OCI-LY1 (cell line): ENCODE measurements at regions not wholly inside any gene's neighbourhood (a gene's known extent, or its start where the extent isn't known, plus 50 kb on each side); places are given as distances from the start of the nearest gene placed in this dataset.

ENCODE experiments used
- H2AFZ ChIP-seq: fragments of 200-600 bp; sonication (generic), shearing (Covaris generic); 2 replicates; pipeline ENCODE4 v1.6.0; 2014; ENCODE audit warnings: antibody characterized with exemption, mild to moderate bottlenecking, low read length
- H3F3A ChIP-seq: fragments of 200-600 bp; sonication (generic), shearing (Covaris generic); 2 replicates; pipeline ENCODE4 v1.6.0; 2014; ENCODE audit warnings: mild to moderate bottlenecking, antibody characterized with exemption, low read length, moderate library complexity; ENCODE audit not compliant: insufficient read depth
- H3K27ac ChIP-seq: fragments of 200-600 bp; sonication (generic); 2 replicates; pipeline ENCODE4 v1.5.1; 2014; ENCODE audit warnings: low read length, mixed run types, mild to moderate bottlenecking, low read depth; ENCODE audit not compliant: poor library complexity, severe bottlenecking
- H3K27me3 ChIP-seq: fragments of 200-600 bp; sonication (generic); 2 replicates; pipeline ENCODE4 v1.6.0; 2014; ENCODE audit warnings: antibody characterized with exemption, mild to moderate bottlenecking, low read length, moderate library complexity; ENCODE audit not compliant: insufficient read depth
- H3K36me3 ChIP-seq: fragments of 200-600 bp; sonication (generic); 2 replicates; pipeline ENCODE4 v1.6.1; 2014; ENCODE audit warnings: mild to moderate bottlenecking, antibody characterized with exemption, low read length, moderate library complexity, mixed read lengths; ENCODE audit not compliant: insufficient read depth
- H3K4me1 ChIP-seq: fragments of 200-600 bp; sonication (generic); 2 replicates; pipeline ENCODE4 v1.5.1; 2014; ENCODE audit warnings: mild to moderate bottlenecking, low read length, moderate library complexity; ENCODE audit not compliant: insufficient read depth, severe bottlenecking
- H3K4me2 ChIP-seq: fragments of 200-600 bp; sonication (generic), shearing (Covaris generic); 2 replicates; pipeline ENCODE4 v1.6.1; 2014; ENCODE audit warnings: low read length
- H3K4me3 ChIP-seq: fragments of 200-600 bp; sonication (generic); 2 replicates; pipeline ENCODE4 v1.5.1; 2014; ENCODE audit warnings: low read length, low read depth, mild to moderate bottlenecking, mixed read lengths; ENCODE audit not compliant: poor library complexity, severe bottlenecking
- H3K79me2 ChIP-seq: fragments of 200-600 bp; shearing (Covaris generic); 2 replicates; pipeline ENCODE4 v1.6.1; 2016; ENCODE audit warnings: mixed run types, low read length, mixed read lengths; ENCODE audit not compliant: insufficient read depth
- H3K9ac ChIP-seq: fragments of 200-600 bp; sonication (generic), shearing (Covaris generic); 2 replicates; pipeline ENCODE4 v1.6.1; 2014; ENCODE audit warnings: mild to moderate bottlenecking, low read length, mixed read lengths
- H3K9me2 ChIP-seq: fragments of 200-600 bp; sonication (generic), shearing (Covaris generic); 2 replicates; pipeline ENCODE4 v1.6.1; 2014; ENCODE audit warnings: low read depth, mild to moderate bottlenecking, low read length, mixed read lengths
- H3K9me3 ChIP-seq: fragments of 200-600 bp; shearing (Covaris generic); 2 replicates; pipeline ENCODE4 v1.6.1; 2014; ENCODE audit warnings: low read length, mixed read lengths
- H4K20me1 ChIP-seq: fragments of 200-600 bp; sonication (generic), shearing (Covaris generic); 2 replicates; pipeline ENCODE4 v1.6.0; 2016; ENCODE audit warnings: mild to moderate bottlenecking, low read length; ENCODE audit not compliant: insufficient read depth
- CTCF ChIP-seq: fragments of 200-600 bp; sonication (generic), shearing (Covaris generic); IDR thresholded peaks from 2 replicates; pipeline ENCODE4 v1.5.1; 2017; ENCODE audit warnings: mild to moderate bottlenecking, antibody characterized with exemption, low read length, moderate library complexity, mixed read lengths
- EZH2 ChIP-seq: fragments of 200-600 bp; sonication (generic), shearing (Covaris generic); IDR thresholded peaks from 2 replicates; pipeline ENCODE4 v1.8.0; 2017; ENCODE audit warnings: borderline replicate concordance, mixed run types, mild to moderate bottlenecking, antibody characterized with exemption, low read length, moderate library complexity, mixed read lengths

GRCh38 chr20:22696759-22697158, 112.4 kb upstream of the FOXA2 start:
- H3K79me2 ChIP-seq, result no peaks in the 10 kb centered on the region
- no peak overlapping the region for H2AFZ ChIP-seq
- H3K36me3 ChIP-seq, result no peaks in the 10 kb centered on the region
- no peak overlapping the region for H3K4me2 ChIP-seq
- H3K9me2 ChIP-seq, result no peaks in the 10 kb centered on the region
- no peaks in the 10 kb centered on the region for H4K20me1 ChIP-seq
- H3K4me3 ChIP-seq, result no peak overlapping the region
- TF ChIP-seq CTCF (no peak), EZH2 (no peak)
- H3K27me3 ChIP-seq, result no peaks in the 10 kb centered on the region
- no peak overlapping the region for H3K27ac ChIP-seq
- H3K9ac ChIP-seq, result no peak overlapping the region
- H3F3A ChIP-seq, result no peaks in the 10 kb centered on the region
- H3K9me3 ChIP-seq, result no peaks in the 10 kb centered on the region
- H3K4me1 ChIP-seq, result no peaks in the 10 kb centered on the region

GRCh38 chr20:22698259-22698842, 114.0 kb upstream of the FOXA2 start:
- Histone ChIP-seq H3K36me3 (no peaks in the 10 kb centered on the region), H3K27me3 (no peaks in the 10 kb centered on the region), H3K9ac (no peak overlapping the region), H4K20me1 (no peaks in the 10 kb centered on the region), H2AFZ (no peak overlapping the region), H3K4me1 (no peaks in the 10 kb centered on the region), H3K9me2 (no peaks in the 10 kb centered on the region), H3K27ac (no peak overlapping the region), H3K9me3 (no peaks in the 10 kb centered on the region), H3K79me2 (no peaks in the 10 kb centered on the region), H3F3A (no peaks in the 10 kb centered on the region), H3K4me3 (no peak overlapping the region), H3K4me2 (no peak overlapping the region)
- TF ChIP-seq CTCF (no peak), EZH2 (no peak)

- TF ChIP-seq CTCF, result no peak
- TF ChIP-seq EZH2, result no peak
These were observed 115.0 kb upstream of the FOXA2 start for GRCh38 chr20:22699396-22699795.

More at GRCh38 chr20:22699396-22699795, 115.0 kb upstream of the FOXA2 start:
- Histone ChIP-seq H3K9me2 (no peaks in the 10 kb centered on the region), H3F3A (no peaks in the 10 kb centered on the region), H3K9ac (no peak overlapping the region), H3K27me3 (no peaks in the 10 kb centered on the region), H3K36me3 (no peaks in the 10 kb centered on the region), H4K20me1 (no peaks in the 10 kb centered on the region), H3K27ac (no peak overlapping the region), H3K4me1 (no peaks in the 10 kb centered on the region), H3K79me2 (no peaks in the 10 kb centered on the region), H3K4me3 (no peak overlapping the region), H3K9me3 (no peaks in the 10 kb centered on the region), H2AFZ (no peak overlapping the region), H3K4me2 (no peak overlapping the region)
